Activated naive CD4-positive, alpha-beta T cell treated with anti-CD3 and anti-CD28 coated beads for 36 hours (primary cell): ENCODE measurements at regions not wholly inside any gene's neighbourhood (a gene's known extent, or its start where the extent isn't known, plus 50 kb on each side); places are given as distances from the start of the nearest gene placed in this dataset.

Source experiments
- CTCF ChIA-PET: fragments of 350-600 bp; sonication (Branson Sonifier 250); formaldehyde crosslinking; loops from one replicate; lab custom pipeline; 2021; ENCODE audit warnings: antibody characterized with exemption; lab: Charles Lee
- DNase-seq: peaks from one replicate; pipeline ENCODE4 v3.0.0-alpha.2; 2020
- H3K27ac Mint-ChIP-seq: one replicate; pipeline ENCODE4 v1.8.0; 2021; ENCODE audit warnings: mild to moderate bottlenecking, mixed read lengths
- H3K27me3 Mint-ChIP-seq: one replicate; pipeline ENCODE4 v1.8.0; 2021; ENCODE audit warnings: low read depth, mixed read lengths
- H3K36me3 Mint-ChIP-seq: one replicate; pipeline ENCODE4 v1.8.0; 2021; ENCODE audit warnings: low read depth, mixed read lengths
- H3K4me1 Mint-ChIP-seq: one replicate; pipeline ENCODE4 v1.8.0; 2021; ENCODE audit warnings: low read depth, mixed read lengths
- H3K4me3 Mint-ChIP-seq: one replicate; pipeline ENCODE4 v1.8.0; 2021; ENCODE audit warnings: mild to moderate bottlenecking, moderate library complexity, mixed read lengths
- H3K9me3 Mint-ChIP-seq: one replicate; pipeline ENCODE4 v1.8.0; 2021; ENCODE audit warnings: mixed read lengths
- intact Hi-C: fragments of 100-400 bp; cut with micrococcal nuclease; formaldehyde crosslinking; loops from one replicate; pipeline ENCODE4 v1.15.1; 2023

DNA sequence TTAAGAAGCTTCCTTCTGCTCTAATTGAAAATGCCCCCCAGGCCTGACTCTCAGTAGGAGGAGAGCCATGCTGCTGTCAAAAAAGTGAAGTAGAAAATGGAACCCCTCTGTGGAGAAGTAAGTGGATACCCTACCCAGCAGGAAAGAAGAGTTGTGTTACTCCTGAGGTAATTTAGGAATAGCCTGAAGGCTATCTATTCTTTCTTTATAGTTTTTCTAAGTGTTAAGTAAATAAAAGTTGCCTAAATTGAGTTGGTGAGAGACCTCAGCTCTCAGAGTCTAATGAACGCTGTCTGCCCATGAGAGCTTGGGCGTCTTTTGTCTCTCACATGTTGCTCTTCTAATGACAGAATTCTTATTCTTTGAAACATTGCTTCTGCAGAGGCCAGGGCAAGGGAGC is 116.2 kb downstream of the NSUN3 start:
- CTCF ChIA-PET = no interaction called here
- no peak overlapping the region for H3K4me3 Mint-ChIP-seq
- peaks cover 11% of the 10 kb centered on the region for H3K27me3 Mint-ChIP-seq
- no peak for DNase-seq
- intact Hi-C loops = no loop called here
- H3K27ac Mint-ChIP-seq = no peak overlapping the region
- no peaks in the 10 kb centered on the region for H3K36me3 Mint-ChIP-seq
- H3K4me1 Mint-ChIP-seq = no peaks in the 10 kb centered on the region
- no peaks in the 10 kb centered on the region for H3K9me3 Mint-ChIP-seq

DNA sequence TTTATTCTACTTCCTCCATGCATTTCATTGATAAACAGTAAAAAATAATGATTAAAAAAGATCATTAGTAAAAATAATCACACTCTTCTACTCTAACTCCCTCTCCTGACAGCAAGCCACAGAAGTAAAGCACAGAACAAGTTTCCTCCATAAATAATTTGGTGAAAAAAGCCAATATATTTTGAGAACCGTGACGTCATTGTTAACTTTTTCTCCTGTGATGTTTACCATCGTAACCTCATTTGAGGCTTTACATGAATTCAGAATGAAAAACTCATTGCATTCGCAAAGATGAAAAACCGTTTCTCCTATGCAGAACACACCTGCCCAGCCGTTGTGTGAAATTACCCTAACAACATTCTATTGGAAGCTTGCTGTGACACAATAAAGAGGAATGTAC is 120.7 kb downstream of the NSUN3 start:
- H3K27ac Mint-ChIP-seq = no peak overlapping the region
- intact Hi-C loops = no loop called here
- H3K4me1 Mint-ChIP-seq = no peaks in the 10 kb centered on the region
- no peaks in the 10 kb centered on the region for H3K9me3 Mint-ChIP-seq
- no peaks in the 10 kb centered on the region for H3K36me3 Mint-ChIP-seq
- CTCF ChIA-PET = interaction anchor here (0.6 kb wide), 1 partner anchor 66 kb away, joined by 3 read pairs; no protein-coding TSS in a partner anchor
- peaks cover 10% of the 10 kb centered on the region for H3K27me3 Mint-ChIP-seq
- H3K4me3 Mint-ChIP-seq = no peak overlapping the region
- DNase-seq = no peak

DNA sequence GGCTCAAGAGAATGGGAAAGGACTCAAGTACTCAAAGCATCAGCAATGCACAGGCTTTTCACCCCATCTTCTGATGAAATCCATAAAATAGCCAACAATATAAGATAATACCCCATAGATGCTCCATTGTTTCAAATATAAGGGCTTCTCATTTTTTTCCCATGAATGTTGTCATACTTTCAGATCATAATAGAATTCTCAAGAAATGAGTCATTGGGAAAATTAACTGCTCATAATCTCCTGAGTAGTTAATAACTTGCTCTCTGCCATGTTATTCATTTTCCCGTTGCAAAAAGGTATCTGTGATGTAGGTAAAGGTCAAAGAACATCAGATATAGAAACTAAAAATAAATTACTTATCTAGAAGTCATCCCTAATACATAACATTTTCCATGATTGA is 121.9 kb downstream of the NSUN3 start:
- no peak overlapping the region for H3K4me3 Mint-ChIP-seq
- CTCF ChIA-PET = no interaction called here
- H3K4me1 Mint-ChIP-seq = no peaks in the 10 kb centered on the region
- H3K36me3 Mint-ChIP-seq = no peaks in the 10 kb centered on the region
- H3K27ac Mint-ChIP-seq = no peak overlapping the region
- intact Hi-C loops = no loop called here
- no peaks in the 10 kb centered on the region for H3K9me3 Mint-ChIP-seq
- no peak for DNase-seq
- peaks cover 10% of the 10 kb centered on the region for H3K27me3 Mint-ChIP-seq

DNA sequence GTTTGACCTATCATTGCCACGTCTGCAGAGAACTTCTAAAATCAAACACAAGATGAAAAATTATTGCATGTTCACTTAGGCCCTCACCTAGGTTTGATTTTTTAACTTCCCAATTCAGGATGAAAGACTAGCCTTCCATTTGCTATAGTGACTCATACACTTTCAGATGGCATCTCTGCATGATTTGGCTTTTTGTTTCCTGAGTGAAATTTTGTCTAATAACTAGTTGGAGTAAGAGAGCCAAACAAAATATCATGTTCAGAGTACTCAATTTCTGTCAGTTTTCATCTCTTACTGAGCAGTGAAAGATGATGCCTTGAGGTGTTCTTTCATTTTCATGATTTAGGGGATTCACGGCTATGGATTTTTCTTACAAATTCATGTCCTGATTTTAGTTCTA is 122.9 kb downstream of the NSUN3 start:
- Mint-ChIP-seq H3K27ac (no peak overlapping the region), H3K27me3 (peaks cover 11% of the 10 kb centered on the region), H3K36me3 (no peaks in the 10 kb centered on the region), H3K4me3 (no peak overlapping the region), H3K9me3 (no peaks in the 10 kb centered on the region), H3K4me1 (no peaks in the 10 kb centered on the region)
- no peak for DNase-seq
- intact Hi-C loops = no loop called here
- CTCF ChIA-PET = no interaction called here

DNA sequence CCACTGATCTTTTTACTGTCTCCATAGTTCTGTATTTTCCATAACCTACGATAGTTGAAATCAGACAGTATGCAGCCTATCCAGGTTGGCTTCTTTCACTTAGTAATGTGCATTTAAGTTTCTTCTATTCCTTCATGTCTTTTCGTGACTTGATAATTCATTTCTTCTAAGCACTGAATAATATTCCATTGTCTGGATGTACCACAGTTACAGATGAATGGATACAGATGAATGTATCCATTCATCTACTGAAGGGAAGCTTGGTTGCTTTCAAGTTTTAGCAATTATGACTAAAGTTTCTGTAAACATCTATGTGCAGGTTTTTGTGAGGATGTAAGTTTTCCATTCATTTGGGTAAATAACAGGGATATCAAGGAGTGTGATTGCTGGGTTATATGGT is 124.8 kb downstream of the NSUN3 start:
- peaks cover 12% of the 10 kb centered on the region for H3K27me3 Mint-ChIP-seq
- no peak for DNase-seq
- CTCF ChIA-PET = no interaction called here
- no peaks in the 10 kb centered on the region for H3K4me1 Mint-ChIP-seq
- no peaks in the 10 kb centered on the region for H3K36me3 Mint-ChIP-seq
- H3K27ac Mint-ChIP-seq = no peak overlapping the region
- H3K9me3 Mint-ChIP-seq = no peaks in the 10 kb centered on the region
- intact Hi-C loops = no loop called here
- no peak overlapping the region for H3K4me3 Mint-ChIP-seq

DNA sequence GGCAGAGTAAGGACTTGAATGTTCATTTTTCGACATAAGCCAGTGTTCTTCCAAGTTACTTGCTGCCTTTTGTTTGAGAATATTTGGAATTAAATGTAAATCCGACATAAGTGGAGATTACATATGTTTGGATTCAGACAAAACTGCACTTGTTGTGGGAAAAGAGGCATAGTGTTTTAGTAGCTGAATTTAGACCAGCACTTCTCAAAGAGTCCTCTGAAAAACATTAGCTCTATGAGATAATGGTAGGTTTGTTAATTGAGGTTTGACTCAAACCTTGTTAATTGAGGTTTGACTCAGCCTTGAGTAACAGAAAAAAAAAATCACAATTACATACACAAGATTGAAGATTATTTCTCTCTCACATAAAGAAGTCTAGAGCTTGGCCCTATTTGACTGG is 132.5 kb downstream of the NSUN3 start:
- Mint-ChIP-seq H3K9me3 (peaks cover 9% of the 10 kb centered on the region), H3K4me1 (no peaks in the 10 kb centered on the region), H3K36me3 (no peaks in the 10 kb centered on the region), H3K27me3 (peaks cover 8% of the 10 kb centered on the region), H3K4me3 (no peak overlapping the region), H3K27ac (no peak overlapping the region)
- no peak for DNase-seq
- intact Hi-C loops = no loop called here
- CTCF ChIA-PET = no interaction called here

DNA sequence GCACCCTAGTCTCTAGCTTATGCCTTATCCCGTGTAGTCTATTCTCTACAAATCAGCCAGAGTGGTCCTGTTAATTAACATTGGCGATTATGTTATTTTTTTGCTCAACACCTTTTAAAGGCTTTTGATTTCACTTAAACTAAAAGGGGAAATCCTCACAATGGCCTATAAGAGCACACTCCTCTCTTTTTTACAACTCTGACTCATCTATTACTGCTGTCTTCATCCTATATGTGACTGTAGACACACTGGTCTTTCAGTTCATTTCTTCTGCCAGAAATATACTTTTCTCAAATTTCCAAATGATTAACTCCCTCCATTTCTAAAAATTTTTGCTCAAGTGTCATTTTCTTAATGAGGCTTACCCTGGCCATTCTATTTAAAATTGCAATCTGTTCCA is 143.4 kb downstream of the NSUN3 start:
- intact Hi-C loops = no loop called here
- no peak overlapping the region for H3K4me3 Mint-ChIP-seq
- no peaks in the 10 kb centered on the region for H3K4me1 Mint-ChIP-seq
- H3K27ac Mint-ChIP-seq = no peak overlapping the region
- H3K9me3 Mint-ChIP-seq = no peaks in the 10 kb centered on the region
- CTCF ChIA-PET = no interaction called here
- no peak for DNase-seq
- peaks cover 16% of the 10 kb centered on the region for H3K27me3 Mint-ChIP-seq
- H3K36me3 Mint-ChIP-seq = no peaks in the 10 kb centered on the region

DNA sequence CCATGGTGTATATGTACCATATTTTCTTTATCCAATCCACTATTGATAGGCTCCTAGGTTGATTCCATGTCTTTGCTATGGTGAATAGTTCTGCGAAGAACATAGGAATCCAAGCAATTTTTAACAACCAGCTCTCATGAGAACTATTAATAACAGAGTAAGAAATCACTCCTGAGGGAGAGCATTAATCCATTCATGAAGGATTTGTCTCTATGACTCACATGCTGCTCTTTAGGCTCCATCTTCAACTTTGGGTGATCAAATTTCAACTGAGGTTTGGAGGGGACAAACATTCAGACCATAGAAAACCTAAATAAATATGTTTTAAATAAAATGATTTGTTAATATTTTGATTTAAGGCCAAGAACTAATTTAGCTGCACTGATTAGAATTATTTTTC is 147.4 kb downstream of the NSUN3 start:
- DNase-seq = no peak
- H3K4me3 Mint-ChIP-seq = no peak overlapping the region
- CTCF ChIA-PET = no interaction called here
- intact Hi-C loops = no loop called here
- H3K27me3 Mint-ChIP-seq = peaks cover 5% of the 10 kb centered on the region
- H3K9me3 Mint-ChIP-seq = no peaks in the 10 kb centered on the region
- H3K4me1 Mint-ChIP-seq = no peaks in the 10 kb centered on the region
- H3K27ac Mint-ChIP-seq = no peak overlapping the region
- H3K36me3 Mint-ChIP-seq = no peaks in the 10 kb centered on the region

DNA sequence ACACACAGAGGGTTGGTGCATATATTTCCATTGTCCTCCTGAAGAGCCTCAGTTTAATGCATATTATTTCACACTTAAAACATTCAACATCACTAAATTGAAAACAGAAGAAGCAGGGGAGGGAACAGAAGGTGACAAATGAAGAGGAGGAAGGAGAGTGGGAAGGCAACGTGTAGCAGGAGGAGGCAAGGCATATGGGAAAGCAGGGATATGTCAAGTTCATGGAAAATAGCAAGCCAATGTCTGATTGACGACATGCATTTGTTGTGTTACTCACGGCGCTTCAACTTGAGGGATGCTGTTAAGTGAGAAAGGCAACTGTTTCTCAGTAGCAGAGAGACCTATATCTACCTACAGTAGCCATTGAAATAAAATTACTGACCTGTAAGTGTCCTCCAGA is 154.5 kb downstream of the NSUN3 start:
- Mint-ChIP-seq H3K4me3 (no peak overlapping the region), H3K9me3 (peaks cover 8% of the 10 kb centered on the region), H3K27ac (no peak overlapping the region), H3K36me3 (no peaks in the 10 kb centered on the region), H3K27me3 (peaks cover 2% of the 10 kb centered on the region), H3K4me1 (no peaks in the 10 kb centered on the region)
- no peak for DNase-seq
- intact Hi-C loops = no loop called here
- CTCF ChIA-PET = no interaction called here

DNA sequence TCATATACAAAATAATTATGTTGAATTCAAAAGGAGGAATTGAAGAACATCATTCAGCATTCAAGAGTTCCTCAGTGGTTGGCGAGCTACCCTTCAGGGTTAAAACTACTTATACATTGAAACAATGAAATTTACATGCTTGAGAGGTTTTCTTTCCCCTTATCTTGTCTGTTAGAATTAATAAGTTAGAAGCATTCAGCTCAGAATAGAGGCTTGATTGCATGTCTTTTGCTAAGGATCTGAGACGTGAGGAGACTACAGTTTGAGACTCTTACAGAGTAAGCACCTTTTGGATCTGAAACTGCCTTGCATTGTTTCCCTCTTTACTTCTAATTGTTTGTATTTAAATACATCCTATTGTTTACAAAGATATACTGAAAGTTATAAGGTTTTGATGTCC is 157.6 kb downstream of the NSUN3 start:
- Mint-ChIP-seq H3K27ac (no peak overlapping the region), H3K4me3 (no peak overlapping the region), H3K9me3 (peaks cover 15% of the 10 kb centered on the region), H3K4me1 (no peaks in the 10 kb centered on the region), H3K27me3 (no peaks in the 10 kb centered on the region), H3K36me3 (no peaks in the 10 kb centered on the region)
- intact Hi-C loops = no loop called here
- CTCF ChIA-PET = no interaction called here
- DNase-seq = no peak

DNA sequence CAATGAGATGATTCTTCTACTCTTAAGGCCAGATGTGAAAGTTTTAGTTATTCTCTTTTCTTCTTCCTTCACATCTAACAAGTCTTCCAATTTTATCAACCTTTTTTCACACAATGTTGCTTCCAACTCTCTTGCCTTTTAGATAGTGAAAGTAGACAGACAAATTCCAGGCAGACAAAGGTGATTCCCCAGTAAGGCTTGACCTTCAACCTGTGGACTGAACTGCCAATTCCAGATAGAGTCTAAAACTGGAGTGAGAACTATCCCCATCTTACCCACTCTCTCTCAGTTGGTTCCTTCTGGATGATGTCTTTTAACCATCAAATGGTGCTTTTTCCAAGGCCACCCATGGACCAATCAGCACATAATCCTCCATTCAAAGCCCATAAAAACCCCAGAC is 159.0 kb downstream of the NSUN3 start:
- intact Hi-C loops = no loop called here
- Mint-ChIP-seq H3K9me3 (peaks cover 15% of the 10 kb centered on the region), H3K36me3 (no peaks in the 10 kb centered on the region), H3K27ac (no peak overlapping the region), H3K4me3 (no peak overlapping the region), H3K4me1 (no peaks in the 10 kb centered on the region), H3K27me3 (peaks cover under 1% of the 10 kb centered on the region)
- CTCF ChIA-PET = interaction anchor here (1.0 kb wide), 1 partner anchor 12 kb away, joined by 3 read pairs; no protein-coding TSS in a partner anchor
- no peak for DNase-seq

DNA sequence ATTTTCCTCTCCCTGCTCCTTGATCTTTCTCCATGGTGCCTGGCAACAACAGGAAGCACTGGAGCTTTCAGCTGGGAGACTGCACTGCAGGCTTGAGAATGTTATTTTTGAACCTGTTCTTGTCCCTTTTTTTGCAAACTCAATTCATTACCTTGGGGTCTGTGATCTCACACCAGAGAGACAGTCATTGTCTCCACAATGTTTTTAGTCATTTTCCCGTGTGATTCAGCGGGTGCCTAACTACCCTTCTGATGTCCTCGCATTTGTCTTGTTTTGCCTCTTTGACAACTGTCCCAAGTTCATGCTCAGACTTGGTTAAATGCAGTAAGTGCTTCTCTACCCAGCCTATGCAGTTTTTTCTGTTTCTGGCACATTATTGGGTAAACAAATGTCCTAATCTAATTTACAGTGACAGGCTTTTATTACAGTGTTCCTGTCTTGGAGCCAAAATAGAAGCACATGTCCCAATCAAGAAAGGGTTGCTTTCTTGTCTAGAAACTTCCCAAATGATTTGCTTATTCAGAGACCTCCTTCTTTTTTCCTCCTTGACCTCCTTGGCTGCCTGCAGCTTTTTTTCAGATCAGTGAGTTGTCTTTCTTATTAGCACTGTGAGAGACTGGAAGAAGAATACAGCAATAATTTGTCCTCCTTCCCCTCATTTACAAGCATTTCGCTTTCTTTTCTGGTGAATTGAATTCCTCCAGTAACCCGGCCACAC is 162.4 kb downstream of the NSUN3 start:
- intact Hi-C loops = no loop called here
- no peak for DNase-seq
- Mint-ChIP-seq H3K9me3 (peaks cover 15% of the 10 kb centered on the region), H3K4me1 (no peaks in the 10 kb centered on the region), H3K4me3 (no peak overlapping the region), H3K27me3 (peaks cover 3% of the 10 kb centered on the region), H3K36me3 (no peaks in the 10 kb centered on the region), H3K27ac (no peak overlapping the region)
- CTCF ChIA-PET = no interaction called here

DNA sequence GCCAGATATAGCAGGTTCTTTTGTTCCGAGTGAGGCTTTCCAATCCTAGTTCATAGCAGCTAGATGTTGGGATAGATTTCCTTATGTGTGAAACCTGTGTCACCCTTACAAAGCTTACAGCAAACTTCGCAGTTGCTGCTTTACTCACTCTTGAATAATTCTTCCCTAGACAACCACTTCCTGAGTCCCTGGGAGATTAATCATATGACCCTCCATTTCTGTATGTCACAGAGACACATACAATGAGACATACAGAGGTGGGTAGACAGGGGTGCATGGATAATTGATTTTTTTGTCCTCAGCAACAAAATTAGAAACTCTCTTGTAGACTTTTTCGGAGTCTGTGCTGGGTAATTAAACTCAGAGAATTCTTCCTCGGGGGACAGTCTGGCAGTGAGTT is 163.2 kb downstream of the NSUN3 start:
- Mint-ChIP-seq H3K36me3 (no peaks in the 10 kb centered on the region), H3K27ac (no peak overlapping the region), H3K4me3 (no peak overlapping the region), H3K27me3 (peaks cover 3% of the 10 kb centered on the region), H3K4me1 (no peaks in the 10 kb centered on the region), H3K9me3 (peaks cover 15% of the 10 kb centered on the region)
- DNase-seq = no peak
- CTCF ChIA-PET = no interaction called here
- intact Hi-C loops = no loop called here
